Suprapubic skin (tissue), 4 donors: ENCODE measurements at regions not wholly inside any gene's neighbourhood (a gene's known extent, or its start where the extent isn't known, plus 50 kb on each side); places are given as distances from the start of the nearest gene placed in this dataset.

Experiments used
- DNase-seq, 2 donors: peaks; one replicate each; pipeline ENCODE4 v3.0.0-alpha.2; 2019; ENCODE audit warnings: low spot score in 2 of 2
- H3K27ac ChIP-seq: fragments of 200-600 bp; sonication (generic); one replicate; pipeline ENCODE4 v1.5.1; 2019
- H3K27me3 ChIP-seq: fragments of 200-600 bp; sonication (generic); one replicate; pipeline ENCODE4 v1.5.1; 2019
- H3K36me3 ChIP-seq: fragments of 200-600 bp; sonication (generic); one replicate; pipeline ENCODE4 v1.5.1; 2019
- H3K4me1 ChIP-seq: fragments of 200-600 bp; sonication (generic); one replicate; pipeline ENCODE4 v1.5.1; 2019
- H3K4me3 ChIP-seq: fragments of 200-600 bp; sonication (generic); one replicate; pipeline ENCODE4 v1.5.1; 2019; ENCODE audit warnings: mild to moderate bottlenecking
- H3K9me3 ChIP-seq: fragments of 200-600 bp; sonication (generic); one replicate; pipeline ENCODE4 v1.5.1; 2019
- EP300 ChIP-seq: sonication (generic); formaldehyde crosslinking; IDR thresholded peaks from one replicate; pipeline ENCODE4 v1.6.1; 2017; ENCODE audit warnings: antibody characterized with exemption
- POLR2A ChIP-seq, 2 donors: fragments of 450-650 bp; IDR thresholded peaks; one replicate each; pipeline ENCODE4 v1.6.1; 2017; ENCODE audit warnings: antibody characterized with exemption in 2 of 2, mild to moderate bottlenecking in 2 of 2, moderate library complexity in 2 of 2
- POLR2AphosphoS5 ChIP-seq, 3 donors: sonication (generic); formaldehyde crosslinking; IDR thresholded peaks; one replicate each; pipeline ENCODE4 v1.6.1; 2017; ENCODE audit warnings: antibody characterized with exemption in 3 of 3
- WGBS: methylation state at CpG from one replicate; pipeline ENCODE4 v1.1.5; 2018; 5-methylcytosine and 5-hydroxymethylcytosine counted together
- TF ChIP-seq, protein P1 (sequence below), 2 donors: fragments of 200-600 bp in 1 of 2; fragments of 450-650 bp in 1 of 2; sonication (generic) in 1 of 2; IDR thresholded peaks; one replicate each; pipeline ENCODE4 v1.5.1; 2016 to 2019; ENCODE audit warnings: antibody characterized with exemption in 2 of 2, mild to moderate bottlenecking in 1 of 2, moderate library complexity in 1 of 2

- peak in 1 of 2 donors; percentile 70 for DNase-seq
Observed at GRCh38 chr10:52541006-52541473, 227.0 kb downstream of the DKK1 start.

GRCh38 chr10:52542906-52543305 is 228.8 kb downstream of the DKK1 start:
- Histone ChIP-seq H3K4me3 (no peak overlapping the region), H3K9me3 (no peaks in the 10 kb centered on the region), H3K27ac (no peak overlapping the region), H3K4me1 (no peaks in the 10 kb centered on the region), H3K36me3 (no peaks in the 10 kb centered on the region), H3K27me3 (no peaks in the 10 kb centered on the region)
- TF ChIP-seq, protein P1, sequence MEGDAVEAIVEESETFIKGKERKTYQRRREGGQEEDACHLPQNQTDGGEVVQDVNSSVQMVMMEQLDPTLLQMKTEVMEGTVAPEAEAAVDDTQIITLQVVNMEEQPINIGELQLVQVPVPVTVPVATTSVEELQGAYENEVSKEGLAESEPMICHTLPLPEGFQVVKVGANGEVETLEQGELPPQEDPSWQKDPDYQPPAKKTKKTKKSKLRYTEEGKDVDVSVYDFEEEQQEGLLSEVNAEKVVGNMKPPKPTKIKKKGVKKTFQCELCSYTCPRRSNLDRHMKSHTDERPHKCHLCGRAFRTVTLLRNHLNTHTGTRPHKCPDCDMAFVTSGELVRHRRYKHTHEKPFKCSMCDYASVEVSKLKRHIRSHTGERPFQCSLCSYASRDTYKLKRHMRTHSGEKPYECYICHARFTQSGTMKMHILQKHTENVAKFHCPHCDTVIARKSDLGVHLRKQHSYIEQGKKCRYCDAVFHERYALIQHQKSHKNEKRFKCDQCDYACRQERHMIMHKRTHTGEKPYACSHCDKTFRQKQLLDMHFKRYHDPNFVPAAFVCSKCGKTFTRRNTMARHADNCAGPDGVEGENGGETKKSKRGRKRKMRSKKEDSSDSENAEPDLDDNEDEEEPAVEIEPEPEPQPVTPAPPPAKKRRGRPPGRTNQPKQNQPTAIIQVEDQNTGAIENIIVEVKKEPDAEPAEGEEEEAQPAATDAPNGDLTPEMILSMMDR (IDR thresholded peaks at IDR 0.05) = no peak
- no peak for TF ChIP-seq POLR2A (IDR thresholded peaks at IDR 0.05)
- no peak for DNase-seq

More at GRCh38 chr10:52541006-52541473, 227.0 kb downstream of the DKK1 start:
- peak overlapping the region; percentile 20 for H3K27ac ChIP-seq
- H3K4me3 ChIP-seq = no peak overlapping the region
- H3K9me3 ChIP-seq = no peaks in the 10 kb centered on the region
- 10% methylated on average over 2 of the region's 2 CpGs for WGBS
- no peaks in the 10 kb centered on the region for H3K4me1 ChIP-seq
- TF ChIP-seq POLR2AphosphoS5 (IDR thresholded peaks at IDR 0.05) (peak; percentile 64 to 85 (median 78)), POLR2A (IDR thresholded peaks at IDR 0.05) (no peak)
- no peaks in the 10 kb centered on the region for H3K27me3 ChIP-seq
- H3K36me3 ChIP-seq = no peaks in the 10 kb centered on the region

- peaks cover 4% of the 10 kb centered on the region for H3K9me3 ChIP-seq
- no peak for DNase-seq
- H3K36me3 ChIP-seq = no peaks in the 10 kb centered on the region
- TF ChIP-seq POLR2A (IDR thresholded peaks at IDR 0.05) = no peak
- no peak for TF ChIP-seq POLR2AphosphoS5 (IDR thresholded peaks at IDR 0.05)
- TF ChIP-seq, protein P1 (IDR thresholded peaks at IDR 0.05) = no peak
- TF ChIP-seq EP300 = no peak
- no peaks in the 10 kb centered on the region for H3K27me3 ChIP-seq
- no peaks in the 10 kb centered on the region for H3K4me1 ChIP-seq
- H3K27ac ChIP-seq = peak overlapping the region; percentile 74
- H3K4me3 ChIP-seq = no peak overlapping the region
Observed at GRCh38 chr10:52551046-52551445, 221.5 kb downstream of the MBL2 start.

DNA sequence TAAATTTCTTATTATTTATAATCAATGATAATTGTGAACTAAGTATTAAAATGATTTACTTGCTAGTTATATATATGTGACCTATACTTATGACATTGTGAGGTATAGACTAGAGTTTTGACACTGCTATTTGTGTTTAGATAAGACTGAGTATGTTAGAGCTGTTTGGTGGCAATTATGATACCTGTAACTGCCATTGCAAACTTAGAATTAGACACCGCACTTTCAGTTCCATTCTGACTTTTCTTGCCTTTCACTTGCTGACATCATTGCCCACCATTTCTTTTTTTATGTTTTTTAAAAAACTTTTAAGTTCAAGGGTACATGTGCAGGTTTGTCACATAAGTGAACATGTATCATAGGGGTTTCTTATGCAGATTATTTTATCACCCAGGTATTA is 214.5 kb downstream of the MBL2 start:
- WGBS = 100% methylated on average over 1 of the region's 1 CpG

GRCh38 chr10:52561322-52561721 is 211.3 kb downstream of the MBL2 start:
- no peaks in the 10 kb centered on the region for H3K27me3 ChIP-seq
- H3K4me1 ChIP-seq = no peaks in the 10 kb centered on the region
- no peak overlapping the region for H3K27ac ChIP-seq
- WGBS = 91% methylated on average over 3 of the region's 3 CpGs
- DNase-seq = no peak
- H3K4me3 ChIP-seq = no peak overlapping the region
- TF ChIP-seq EP300 (no peak), POLR2AphosphoS5 (IDR thresholded peaks at IDR 0.05) (no peak), POLR2A (IDR thresholded peaks at IDR 0.05) (no peak)
- TF ChIP-seq, protein P1 (IDR thresholded peaks at IDR 0.05) = no peak
- no peaks in the 10 kb centered on the region for H3K9me3 ChIP-seq
- H3K36me3 ChIP-seq = no peaks in the 10 kb centered on the region

More for the DNA sequence above, 214.5 kb downstream of the MBL2 start:
- no peaks in the 10 kb centered on the region for H3K36me3 ChIP-seq
- H3K9me3 ChIP-seq = peaks cover 4% of the 10 kb centered on the region
- no peak for DNase-seq
- TF ChIP-seq POLR2AphosphoS5 (IDR thresholded peaks at IDR 0.05) (no peak), POLR2A (IDR thresholded peaks at IDR 0.05) (no peak)
- TF ChIP-seq, protein P1 (IDR thresholded peaks at IDR 0.05) = no peak
- H3K27ac ChIP-seq = no peak overlapping the region
- no peaks in the 10 kb centered on the region for H3K27me3 ChIP-seq
- H3K4me3 ChIP-seq = no peak overlapping the region
- H3K4me1 ChIP-seq = no peaks in the 10 kb centered on the region

GRCh38 chr10:52563360-52563759 is 209.2 kb downstream of the MBL2 start:
- WGBS = 58% methylated on average over 1 of the region's 1 CpG
- TF ChIP-seq POLR2A (IDR thresholded peaks at IDR 0.05) (no peak), POLR2AphosphoS5 (IDR thresholded peaks at IDR 0.05) (no peak)
- H3K36me3 ChIP-seq = no peaks in the 10 kb centered on the region
- H3K9me3 ChIP-seq = no peaks in the 10 kb centered on the region
- no peak overlapping the region for H3K27ac ChIP-seq
- DNase-seq = no peak
- no peak overlapping the region for H3K4me3 ChIP-seq
- no peaks in the 10 kb centered on the region for H3K4me1 ChIP-seq
- no peaks in the 10 kb centered on the region for H3K27me3 ChIP-seq
